Esophagus muscularis mucosa (tissue), 3 donors: ENCODE measurements at regions not wholly inside any gene's neighbourhood (a gene's known extent, or its start where the extent isn't known, plus 50 kb on each side); places are given as distances from the start of the nearest gene placed in this dataset.

Source experiments
- CTCF ChIP-seq, 3 experiments: fragments of 200-600 bp in 2 of 3; fragments of 450-650 bp in 1 of 3; sonication (generic) in 2 of 3; IDR thresholded peaks; one replicate each; pipeline ENCODE4 v1.5.1; 2017 to 2019; ENCODE audit warnings: antibody characterized with exemption in 3 of 3, mild to moderate bottlenecking in 2 of 3, moderate library complexity in 1 of 3
- POLR2AphosphoS5 ChIP-seq, 2 donors: sonication (generic); formaldehyde crosslinking; IDR thresholded peaks; one replicate each; pipeline ENCODE4 v1.6.1; 2017; ENCODE audit warnings: antibody characterized with exemption in 2 of 2

- TF ChIP-seq CTCF (IDR thresholded peaks at IDR 0.05) (no peak), POLR2AphosphoS5 (IDR thresholded peaks at IDR 0.05) (no peak)
These were observed 58.3 kb upstream of the PLAC1 start for GRCh38 chrX:134716620-134717012.
